ENCODE measurements at regions not wholly inside any gene's neighbourhood (a gene's known extent, or its start where the extent isn't known, plus 50 kb on each side); places are given as distances from the start of the nearest gene placed in this dataset.

GRCh38 chr2:15797231-15797938 lies 143.0 kb upstream of the MYCN start:
- TF ChIP-seq POLR2AphosphoS5 (IDR thresholded peaks at IDR 0.05): no peak
- peaks cover 0 to 12% (median 5%) of the 10 kb centered on the region in 6 donors for H3K4me1 ChIP-seq
- intact Hi-C loops (cut with DNase I; ENCODE audit: low total_unique reads): no loop called here
- DNase-seq: peak; percentile 59
- WGBS, 5 donors: 74 to 83% (median 80%) methylated on average over 11 of the region's 11 CpGs
- H3K27ac ChIP-seq: no peak overlapping the region
- no peaks in the 10 kb centered on the region for H3K36me3 ChIP-seq
- H3K4me3 ChIP-seq: no peak overlapping the region
- no peaks in the 10 kb centered on the region for H3K9me3 ChIP-seq
- peaks cover 0 to 10% (median 0%) of the 10 kb centered on the region in 7 donors for H3K27me3 ChIP-seq (replicated peaks in 1 of 7)

DNA sequence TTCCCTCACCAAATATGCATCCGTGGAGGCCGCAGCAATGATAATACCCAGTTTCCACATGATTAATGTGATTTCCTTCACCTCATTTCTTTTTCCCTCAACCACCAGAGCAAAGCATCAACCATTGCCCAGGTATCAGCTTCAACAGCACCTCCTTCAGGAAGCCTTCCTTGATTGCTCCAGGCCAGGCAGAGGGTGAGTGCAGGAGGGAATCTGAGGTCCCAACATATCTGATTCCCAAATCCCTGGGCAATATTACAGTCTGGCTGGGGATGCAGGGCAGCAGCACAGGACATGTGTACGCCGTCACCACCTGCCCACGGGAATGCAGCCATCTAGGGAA lies 142.4 kb upstream of the MYCN start:
- 86 to 93% (median 89%) methylated on average over 3 to 5 of the region's 5 CpGs for WGBS, 5 donors
- peaks cover 0 to 10% (median 0%) of the 10 kb centered on the region in 7 donors for H3K27me3 ChIP-seq (replicated peaks in 1 of 7)

GRCh38 chr2:15798701-15799431 lies 141.5 kb upstream of the MYCN start:
- intact Hi-C loops (cut with DNase I; ENCODE audit: low total_unique reads): no loop called here
- Histone ChIP-seq H3K4me1 (peaks cover 0 to 12% (median 5%) of the 10 kb centered on the region in 6 donors), H3K27ac (no peak overlapping the region), H3K27me3 (replicated peaks in 1 of 7) (peaks cover 0 to 10% (median 0%) of the 10 kb centered on the region in 7 donors), H3K9me3 (no peaks in the 10 kb centered on the region), H3K4me3 (no peak overlapping the region), H3K36me3 (no peaks in the 10 kb centered on the region)
- DNase-seq: peak; percentile 4
- WGBS, 5 donors: 76 to 90% (median 87%) methylated on average over 5 of the region's 5 CpGs
- TF ChIP-seq, protein P1, sequence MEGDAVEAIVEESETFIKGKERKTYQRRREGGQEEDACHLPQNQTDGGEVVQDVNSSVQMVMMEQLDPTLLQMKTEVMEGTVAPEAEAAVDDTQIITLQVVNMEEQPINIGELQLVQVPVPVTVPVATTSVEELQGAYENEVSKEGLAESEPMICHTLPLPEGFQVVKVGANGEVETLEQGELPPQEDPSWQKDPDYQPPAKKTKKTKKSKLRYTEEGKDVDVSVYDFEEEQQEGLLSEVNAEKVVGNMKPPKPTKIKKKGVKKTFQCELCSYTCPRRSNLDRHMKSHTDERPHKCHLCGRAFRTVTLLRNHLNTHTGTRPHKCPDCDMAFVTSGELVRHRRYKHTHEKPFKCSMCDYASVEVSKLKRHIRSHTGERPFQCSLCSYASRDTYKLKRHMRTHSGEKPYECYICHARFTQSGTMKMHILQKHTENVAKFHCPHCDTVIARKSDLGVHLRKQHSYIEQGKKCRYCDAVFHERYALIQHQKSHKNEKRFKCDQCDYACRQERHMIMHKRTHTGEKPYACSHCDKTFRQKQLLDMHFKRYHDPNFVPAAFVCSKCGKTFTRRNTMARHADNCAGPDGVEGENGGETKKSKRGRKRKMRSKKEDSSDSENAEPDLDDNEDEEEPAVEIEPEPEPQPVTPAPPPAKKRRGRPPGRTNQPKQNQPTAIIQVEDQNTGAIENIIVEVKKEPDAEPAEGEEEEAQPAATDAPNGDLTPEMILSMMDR (IDR thresholded peaks at IDR 0.05 in 8 of 11, conservative IDR thresholded peaks at IDR 0.05 in 3 of 11): no peak
- TF ChIP-seq POLR2AphosphoS5 (IDR thresholded peaks at IDR 0.05) (no peak), POLR2A (IDR thresholded peaks at IDR 0.05) (no peak)

More for the DNA sequence above, 142.4 kb upstream of the MYCN start:
- H3K4me3 ChIP-seq: no peak overlapping the region
- H3K9me3 ChIP-seq: no peaks in the 10 kb centered on the region
- intact Hi-C loops (cut with DNase I; ENCODE audit: low total_unique reads): no loop called here
- no peaks in the 10 kb centered on the region for H3K36me3 ChIP-seq
- no peak overlapping the region for H3K27ac ChIP-seq
- no peak for TF ChIP-seq POLR2AphosphoS5 (IDR thresholded peaks at IDR 0.05)
- H3K4me1 ChIP-seq: peaks cover 0 to 12% (median 5%) of the 10 kb centered on the region in 6 donors
- DNase-seq: no peak

- WGBS, 5 donors: 55 to 82% (median 73%) methylated on average over 3 of the region's 3 CpGs
- Histone ChIP-seq H3K27me3 (replicated peaks in 1 of 7) (peaks cover 0 to 10% (median 0%) of the 10 kb centered on the region in 7 donors), H3K27ac (no peak overlapping the region), H3K4me3 (no peak overlapping the region), H3K9me3 (no peaks in the 10 kb centered on the region), H3K36me3 (no peaks in the 10 kb centered on the region), H3K4me1 (peaks cover 0 to 12% (median 5%) of the 10 kb centered on the region in 6 donors)
- TF ChIP-seq POLR2A (IDR thresholded peaks at IDR 0.05) (no peak), POLR2AphosphoS5 (IDR thresholded peaks at IDR 0.05) (no peak)
- TF ChIP-seq, protein P1 (IDR thresholded peaks at IDR 0.05 in 8 of 11, conservative IDR thresholded peaks at IDR 0.05 in 3 of 11): no peak
- intact Hi-C loops (cut with DNase I; ENCODE audit: low total_unique reads): no loop called here
- no peak for DNase-seq
Observed at GRCh38 chr2:15799432-15799827, 140.9 kb upstream of the MYCN start.

Measured in spleen (tissue), 11 donors.